ENCODE measurements at regions not wholly inside any gene's neighbourhood (a gene's known extent, or its start where the extent isn't known, plus 50 kb on each side); places are given as distances from the start of the nearest gene placed in this dataset.
A peak's percentile ranks its signal among the peaks of the same experiment; 100 is the strongest.

DNA sequence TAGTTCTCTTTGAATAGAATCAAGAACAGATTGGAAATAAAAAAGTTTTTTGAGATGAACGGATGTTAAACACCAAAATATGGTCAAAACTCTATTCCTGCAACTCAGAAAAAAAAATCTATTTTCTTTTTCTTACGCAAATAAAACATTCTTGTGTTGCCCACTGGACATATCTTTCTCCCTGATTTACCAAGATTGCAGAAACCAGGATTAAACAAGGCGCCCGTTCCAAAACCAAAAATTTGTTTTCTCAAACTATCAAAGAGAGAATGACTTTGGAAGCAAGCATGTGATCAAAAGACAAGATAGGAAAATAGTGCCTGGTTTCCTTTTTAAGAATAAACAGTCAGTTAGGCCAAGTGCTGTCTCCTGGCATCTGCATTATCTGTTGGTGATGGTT is 273.1 kb downstream of the CLIC5 start:
- Histone ChIP-seq H3K36me3 (no peaks in the 10 kb centered on the region), H3K27ac (peak overlapping the region; percentile 71 to 75), H3K4me1 (peaks cover 7% of the 10 kb centered on the region in 2 donors), H3K27me3 (no peaks in the 10 kb centered on the region), H3K9me3 (no peaks in the 10 kb centered on the region), H3K4me3 (no peak overlapping the region)
- intact Hi-C loops (cut with DNase I; ENCODE audit: low total_unique reads), result no loop called here
- no peak for DNase-seq (ENCODE audit: low spot score in 2 of 2)
- no peak for TF ChIP-seq POLR2AphosphoS5 (IDR thresholded peaks at IDR 0.05)
- TF ChIP-seq POLR2A (IDR thresholded peaks at IDR 0.05), result no peak
- TF ChIP-seq, protein P1, sequence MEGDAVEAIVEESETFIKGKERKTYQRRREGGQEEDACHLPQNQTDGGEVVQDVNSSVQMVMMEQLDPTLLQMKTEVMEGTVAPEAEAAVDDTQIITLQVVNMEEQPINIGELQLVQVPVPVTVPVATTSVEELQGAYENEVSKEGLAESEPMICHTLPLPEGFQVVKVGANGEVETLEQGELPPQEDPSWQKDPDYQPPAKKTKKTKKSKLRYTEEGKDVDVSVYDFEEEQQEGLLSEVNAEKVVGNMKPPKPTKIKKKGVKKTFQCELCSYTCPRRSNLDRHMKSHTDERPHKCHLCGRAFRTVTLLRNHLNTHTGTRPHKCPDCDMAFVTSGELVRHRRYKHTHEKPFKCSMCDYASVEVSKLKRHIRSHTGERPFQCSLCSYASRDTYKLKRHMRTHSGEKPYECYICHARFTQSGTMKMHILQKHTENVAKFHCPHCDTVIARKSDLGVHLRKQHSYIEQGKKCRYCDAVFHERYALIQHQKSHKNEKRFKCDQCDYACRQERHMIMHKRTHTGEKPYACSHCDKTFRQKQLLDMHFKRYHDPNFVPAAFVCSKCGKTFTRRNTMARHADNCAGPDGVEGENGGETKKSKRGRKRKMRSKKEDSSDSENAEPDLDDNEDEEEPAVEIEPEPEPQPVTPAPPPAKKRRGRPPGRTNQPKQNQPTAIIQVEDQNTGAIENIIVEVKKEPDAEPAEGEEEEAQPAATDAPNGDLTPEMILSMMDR (IDR thresholded peaks at IDR 0.05), result no peak

DNA sequence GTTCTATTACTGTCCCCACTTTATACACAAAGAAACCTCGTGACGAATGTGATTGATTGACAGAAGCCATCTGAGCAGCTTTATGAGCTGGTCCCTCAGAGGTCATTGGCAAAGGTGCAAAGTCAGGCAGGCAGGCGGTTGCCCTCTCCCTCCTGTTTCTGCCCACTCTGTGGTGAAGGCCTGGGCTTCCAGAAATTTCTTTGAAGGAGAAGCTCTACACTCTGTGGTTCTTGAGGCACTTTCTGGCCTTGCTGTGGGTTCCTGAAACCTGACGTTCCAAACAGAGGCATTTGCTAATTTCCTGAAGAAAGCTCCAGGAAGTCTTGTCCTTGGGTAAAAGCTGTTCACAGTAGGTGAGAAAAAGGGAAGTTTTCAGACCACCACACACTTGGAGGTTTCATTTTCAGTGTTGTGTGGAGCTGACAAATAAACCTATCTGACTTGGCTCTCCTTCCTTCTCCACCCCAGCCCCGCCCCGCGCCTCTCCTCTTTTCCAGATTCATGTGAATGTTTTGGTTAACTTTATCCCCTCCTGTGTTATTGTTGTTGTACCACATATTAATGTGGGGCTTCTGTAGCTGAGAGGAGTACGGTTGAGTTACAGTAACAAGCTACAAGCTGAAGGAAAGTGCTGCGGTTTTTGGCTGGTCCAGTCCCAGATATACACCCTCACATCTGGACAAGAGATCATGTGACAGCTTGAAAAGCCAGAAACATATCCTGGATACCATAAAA is 274.1 kb downstream of the CLIC5 start:
- H3K27me3 ChIP-seq, result no peaks in the 10 kb centered on the region
- peak overlapping the region; percentile 71 to 75 for H3K27ac ChIP-seq
- H3K36me3 ChIP-seq, result no peaks in the 10 kb centered on the region
- no peaks in the 10 kb centered on the region for H3K9me3 ChIP-seq
- intact Hi-C loops (cut with DNase I; ENCODE audit: low total_unique reads), result no loop called here
- peaks cover 7% of the 10 kb centered on the region in 2 donors for H3K4me1 ChIP-seq
- peak overlapping the region in 1 of 3 donors; percentile 28 for H3K4me3 ChIP-seq
- peak in 1 of 2 donors; percentile 25 for DNase-seq (ENCODE audit: low spot score in 2 of 2)
- no peak for TF ChIP-seq POLR2A (IDR thresholded peaks at IDR 0.05)
- TF ChIP-seq, protein P1 (IDR thresholded peaks at IDR 0.05), result no peak
- no peak for TF ChIP-seq POLR2AphosphoS5 (IDR thresholded peaks at IDR 0.05)

DNA sequence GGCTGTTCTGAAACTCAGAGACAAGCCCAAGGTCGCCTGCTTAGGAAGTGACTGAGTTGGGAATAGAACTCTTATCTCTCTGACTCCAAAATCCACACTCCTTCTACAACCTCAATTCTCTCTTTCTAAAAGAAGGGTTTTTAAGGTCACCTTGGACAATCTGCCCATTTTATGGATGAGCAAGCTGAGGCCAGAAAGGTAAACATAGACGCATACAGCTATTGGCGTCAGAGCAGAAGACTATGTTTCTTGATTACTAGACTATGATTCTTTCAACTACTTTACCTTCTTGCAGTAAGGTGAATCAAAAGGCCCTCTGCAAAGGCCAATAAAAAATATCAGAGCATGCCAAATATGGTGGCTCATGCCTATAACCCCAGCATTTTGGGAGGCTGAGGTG is 276.6 kb downstream of the CLIC5 start:
- H3K27me3 ChIP-seq, result no peaks in the 10 kb centered on the region
- H3K4me1 ChIP-seq, result peaks cover 7% of the 10 kb centered on the region in 2 donors
- no peak overlapping the region for H3K4me3 ChIP-seq
- TF ChIP-seq POLR2AphosphoS5 (IDR thresholded peaks at IDR 0.05) (no peak), POLR2A (IDR thresholded peaks at IDR 0.05) (no peak)
- TF ChIP-seq, protein P1 (IDR thresholded peaks at IDR 0.05), result no peak
- no peaks in the 10 kb centered on the region for H3K9me3 ChIP-seq
- intact Hi-C loops (cut with DNase I; ENCODE audit: low total_unique reads), result no loop called here
- no peak overlapping the region for H3K27ac ChIP-seq
- DNase-seq (ENCODE audit: low spot score in 2 of 2), result no peak
- H3K36me3 ChIP-seq, result no peaks in the 10 kb centered on the region

- TF ChIP-seq POLR2AphosphoS5 (IDR thresholded peaks at IDR 0.05) (no peak), POLR2A (IDR thresholded peaks at IDR 0.05) (no peak)
- TF ChIP-seq, protein P1 (IDR thresholded peaks at IDR 0.05), result no peak
- peaks cover 7% of the 10 kb centered on the region in 2 donors for H3K4me1 ChIP-seq
- intact Hi-C loops (cut with DNase I; ENCODE audit: low total_unique reads), result no loop called here
- H3K36me3 ChIP-seq, result no peaks in the 10 kb centered on the region
- no peaks in the 10 kb centered on the region for H3K27me3 ChIP-seq
- H3K9me3 ChIP-seq, result no peaks in the 10 kb centered on the region
- H3K4me3 ChIP-seq, result peak overlapping the region in 1 of 3 donors; percentile 15
- no peak for DNase-seq (ENCODE audit: low spot score in 2 of 2)
- H3K27ac ChIP-seq, result peak overlapping the region; percentile 19 to 26
Measured at GRCh38 chr6:45738057-45738455, 277.6 kb downstream of the CLIC5 start.

DNA sequence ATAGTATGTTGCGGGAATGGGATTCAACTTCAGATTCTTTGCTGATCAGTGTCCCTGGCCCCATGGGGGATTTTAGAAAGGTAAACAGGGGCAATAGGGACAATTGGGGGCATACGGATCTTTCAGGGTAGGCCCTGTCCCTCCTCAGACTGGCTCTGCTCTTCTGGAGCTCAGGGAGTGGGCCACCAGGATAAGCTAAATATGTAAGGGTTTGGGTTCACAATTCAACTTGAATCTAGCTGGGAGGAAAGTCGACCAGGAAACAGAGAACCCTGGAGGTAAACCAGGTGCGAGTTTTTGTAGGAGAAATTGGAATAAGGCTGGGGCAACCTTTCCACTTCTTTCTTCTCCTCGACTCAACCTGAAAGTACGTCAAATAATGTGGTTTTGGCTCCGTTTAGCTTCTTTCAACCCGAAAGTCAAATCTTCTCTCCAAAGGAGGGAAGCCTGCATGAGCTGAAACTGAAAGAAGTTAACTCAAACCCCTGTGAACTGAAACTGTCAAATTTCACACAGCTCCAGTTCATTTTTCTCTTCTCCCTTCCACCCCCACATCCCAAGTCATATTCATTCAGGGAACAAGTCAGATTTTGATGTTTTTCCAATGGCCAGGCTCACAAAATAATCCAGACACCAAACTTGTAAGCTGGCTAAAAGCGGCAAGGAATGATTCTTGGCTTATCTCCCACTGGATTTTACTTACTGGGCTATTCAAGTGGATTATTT is 278.2 kb downstream of the CLIC5 start:
- intact Hi-C loops (cut with DNase I; ENCODE audit: low total_unique reads), result no loop called here
- Histone ChIP-seq H3K27me3 (no peaks in the 10 kb centered on the region), H3K9me3 (no peaks in the 10 kb centered on the region), H3K36me3 (no peaks in the 10 kb centered on the region), H3K4me3 (peak overlapping the region in 1 of 3 donors; percentile 15), H3K4me1 (peaks cover 7% of the 10 kb centered on the region in 2 donors), H3K27ac (peak overlapping the region; percentile 19 to 26)
- DNase-seq (ENCODE audit: low spot score in 2 of 2), result no peak
- no peak for TF ChIP-seq POLR2AphosphoS5 (IDR thresholded peaks at IDR 0.05)
- no peak for TF ChIP-seq POLR2A (IDR thresholded peaks at IDR 0.05)
- TF ChIP-seq, protein P1 (IDR thresholded peaks at IDR 0.05), result no peak
